GM18909 (cell line): ENCODE measurements at regions not wholly inside any gene's neighbourhood (a gene's known extent, or its start where the extent isn't known, plus 50 kb on each side); places are given as distances from the start of the nearest gene placed in this dataset.

Experiments
- ATAC-seq: cut with Tn5 transposase; IDR thresholded peaks from one replicate; pipeline ENCODE4 v1.9.1; 2021; ENCODE audit warnings: mild to moderate bottlenecking; ENCODE audit not compliant: unreplicated experiment, poor library complexity

DNA sequence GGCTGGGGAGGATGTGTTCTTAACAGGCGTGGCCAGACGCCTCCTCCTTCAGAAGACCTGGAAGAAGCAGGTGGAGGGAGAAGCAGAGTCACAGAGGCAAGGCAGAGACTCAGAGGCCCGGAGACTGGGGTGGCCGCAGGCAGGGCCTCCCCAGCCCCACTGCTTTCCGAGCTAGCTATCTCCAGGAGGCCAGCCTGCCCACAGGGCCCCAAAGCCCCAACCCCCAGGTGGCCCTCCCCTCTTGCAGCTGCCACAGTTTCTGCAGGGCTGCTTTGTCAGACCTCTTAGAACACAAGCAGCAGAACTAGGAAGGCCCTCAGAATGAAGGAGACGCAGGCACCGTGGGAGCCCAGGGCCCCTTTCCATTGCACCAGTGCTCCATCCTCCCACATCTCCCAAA lies 69.0 kb upstream of the MLN start:
- ATAC-seq, result no peak

DNA sequence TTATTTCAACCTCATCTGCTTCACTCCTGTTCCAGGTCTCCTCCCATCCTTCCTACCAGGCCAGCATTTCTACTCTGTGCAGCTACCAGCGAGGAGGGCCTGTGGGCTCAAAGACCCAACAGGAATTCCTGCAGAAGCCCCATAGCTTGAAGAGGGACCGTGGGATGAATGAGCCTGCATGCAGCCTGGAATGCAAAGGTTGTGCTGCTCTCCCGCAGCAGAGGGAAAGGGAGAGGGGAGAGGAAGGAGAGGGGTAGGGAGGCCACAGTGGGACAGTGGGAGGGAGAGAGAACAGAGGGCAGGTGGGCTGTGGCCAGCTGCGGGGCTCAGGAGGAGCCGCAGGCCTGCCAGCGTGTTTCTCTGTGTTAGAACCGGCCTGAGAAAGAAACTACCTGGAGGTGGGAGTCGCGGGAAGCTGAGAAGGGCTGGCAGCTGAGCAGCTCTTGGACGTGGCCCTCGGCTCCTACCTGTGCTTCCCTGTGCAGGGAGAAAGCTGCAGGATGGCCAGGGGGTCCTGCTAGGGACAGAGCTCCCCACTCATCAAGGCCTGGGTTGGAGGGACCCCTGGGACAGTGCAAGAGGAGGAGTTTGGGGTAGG lies 66.1 kb upstream of the MLN start:
- ATAC-seq, result no peak

DNA sequence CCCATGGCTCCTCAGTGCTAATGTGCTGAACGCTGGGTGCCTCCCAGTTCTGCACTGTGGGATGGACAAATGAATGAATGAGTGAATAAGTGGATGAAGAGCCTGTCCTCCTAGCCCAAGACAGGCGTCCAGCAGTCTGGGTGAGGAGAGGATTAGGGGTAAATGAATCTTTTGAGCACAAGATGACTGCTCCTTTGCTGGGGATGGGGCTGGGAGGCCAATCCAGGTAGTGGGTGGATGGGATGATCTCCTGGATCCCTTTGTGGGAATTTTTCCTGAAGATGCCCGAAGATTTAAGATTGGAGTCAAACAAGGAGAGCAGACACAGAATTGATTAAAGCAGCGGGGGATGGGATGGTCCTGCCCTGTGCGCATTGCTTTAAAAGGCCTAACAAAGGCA lies 65.3 kb upstream of the MLN start:
- no peak for ATAC-seq

DNA sequence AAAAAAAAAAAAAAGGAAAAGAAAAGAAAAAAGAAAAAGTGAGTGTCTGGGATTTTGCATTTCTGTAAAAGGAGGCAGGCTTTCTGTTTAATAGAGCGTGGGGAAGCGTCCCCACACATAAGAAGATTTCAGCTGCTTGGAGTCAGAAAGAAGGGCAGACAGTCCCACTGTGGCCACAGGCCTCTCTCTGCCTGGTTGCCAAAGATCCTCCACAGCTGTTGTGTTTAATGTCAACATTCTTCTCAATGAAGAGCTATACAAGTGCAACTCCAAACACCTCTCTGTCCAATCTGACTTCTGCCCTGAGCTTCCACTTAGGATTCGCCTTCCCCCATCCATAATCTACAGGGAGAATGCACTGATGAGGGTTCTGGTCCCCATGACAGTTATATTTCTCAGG lies 64.3 kb upstream of the MLN start:
- no peak for ATAC-seq

DNA sequence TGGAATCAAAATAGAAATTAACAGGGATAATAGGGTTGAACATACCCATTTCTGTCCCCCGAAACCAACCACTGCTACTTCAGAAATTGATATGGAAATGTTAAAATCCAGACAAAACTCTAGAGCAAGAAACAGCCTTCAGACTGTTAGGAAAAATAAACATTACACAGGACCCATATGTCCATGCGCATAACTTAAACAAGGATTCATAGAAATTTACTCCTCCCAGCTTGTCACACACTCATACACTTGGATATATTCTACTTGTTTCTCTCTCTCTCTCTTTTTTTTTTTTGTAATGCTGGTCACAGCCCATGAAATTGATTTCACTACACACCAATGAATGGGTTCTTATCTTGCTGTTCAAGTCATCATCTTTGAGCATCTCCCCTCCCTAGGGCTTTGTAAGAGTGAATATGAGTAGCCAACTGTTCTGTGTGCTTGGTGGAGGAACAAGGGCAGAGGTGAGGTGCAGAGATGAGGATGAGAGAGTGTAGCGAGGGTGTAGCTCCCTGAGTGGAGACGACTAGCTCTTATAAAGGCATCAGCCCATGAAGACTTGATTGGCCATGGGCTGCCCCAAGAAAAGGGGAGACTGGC lies 61.8 kb upstream of the MLN start:
- no peak for ATAC-seq

DNA sequence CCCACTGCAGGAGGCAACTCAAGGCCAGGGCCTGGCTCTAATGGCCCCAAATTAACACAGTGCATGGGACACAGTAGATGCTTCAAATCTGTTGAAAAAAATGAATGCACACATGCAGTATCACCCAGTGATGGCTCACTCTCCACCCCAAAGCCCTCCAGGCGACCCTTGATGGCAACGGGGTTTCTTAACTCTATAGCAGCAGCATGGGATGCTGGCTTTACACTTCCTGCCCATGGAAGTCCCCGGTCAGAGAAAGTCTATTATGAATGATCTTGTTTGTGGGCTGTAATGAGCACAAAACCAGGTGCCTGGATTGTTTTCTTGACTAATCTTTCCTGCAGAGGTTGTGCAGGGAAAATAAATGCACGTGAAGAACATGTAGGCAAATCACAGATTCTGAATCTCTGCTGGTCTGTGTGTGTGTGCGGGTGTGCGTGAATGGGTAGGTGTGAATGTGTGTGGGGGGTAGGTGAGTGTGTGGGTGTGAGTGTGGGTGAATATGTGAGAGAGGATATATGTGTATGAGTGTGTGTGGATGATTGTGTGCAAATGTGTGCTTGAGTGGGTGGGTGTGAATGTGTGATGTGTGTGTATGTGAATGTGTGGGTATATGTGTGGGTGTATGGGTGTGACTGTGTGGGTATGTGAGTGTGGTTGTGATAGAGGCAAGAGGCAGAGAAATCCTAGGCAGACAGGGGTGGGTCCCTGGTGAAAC lies 60.1 kb upstream of the MLN start:
- no peak for ATAC-seq

DNA sequence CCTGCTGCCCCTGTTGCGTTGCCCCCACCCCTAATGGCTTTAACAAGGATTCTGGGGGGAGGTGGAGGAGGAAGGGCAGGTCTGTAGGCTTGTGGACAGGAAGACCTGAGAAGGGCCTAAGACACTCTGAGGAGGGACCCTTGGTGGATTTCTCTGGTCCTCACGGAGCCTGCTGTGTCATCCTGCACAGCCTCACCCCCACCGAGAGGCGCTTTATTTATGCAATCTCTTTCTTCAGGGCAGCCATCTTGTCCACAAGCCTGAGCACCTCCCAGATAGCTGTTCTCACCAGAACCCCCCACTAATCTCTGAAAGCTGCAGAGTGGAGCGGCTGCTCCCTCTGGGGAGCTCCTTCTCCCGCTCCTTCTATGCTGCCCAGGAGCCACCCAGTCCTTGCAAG lies 59.3 kb upstream of the MLN start:
- ATAC-seq, result no peak

DNA sequence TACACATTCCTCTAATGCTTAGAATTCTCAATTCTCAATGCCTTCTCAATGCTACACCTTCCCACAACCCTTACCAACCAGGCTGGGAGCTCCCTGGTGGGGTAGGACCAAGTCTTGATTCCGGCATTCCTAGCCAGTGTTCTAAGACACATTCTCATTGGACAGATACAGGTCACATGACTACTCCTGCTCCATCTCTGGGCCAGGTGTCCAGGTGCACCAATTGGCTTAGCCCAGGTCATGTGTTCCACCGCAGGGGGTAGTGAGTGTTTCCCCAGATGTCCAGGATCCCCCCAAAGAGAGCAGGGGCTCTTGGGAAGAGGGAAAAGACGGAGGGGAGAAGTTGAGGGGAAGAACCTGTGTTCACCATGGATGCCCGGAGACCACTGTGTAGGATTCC lies 58.7 kb upstream of the MLN start:
- ATAC-seq, result no peak

DNA sequence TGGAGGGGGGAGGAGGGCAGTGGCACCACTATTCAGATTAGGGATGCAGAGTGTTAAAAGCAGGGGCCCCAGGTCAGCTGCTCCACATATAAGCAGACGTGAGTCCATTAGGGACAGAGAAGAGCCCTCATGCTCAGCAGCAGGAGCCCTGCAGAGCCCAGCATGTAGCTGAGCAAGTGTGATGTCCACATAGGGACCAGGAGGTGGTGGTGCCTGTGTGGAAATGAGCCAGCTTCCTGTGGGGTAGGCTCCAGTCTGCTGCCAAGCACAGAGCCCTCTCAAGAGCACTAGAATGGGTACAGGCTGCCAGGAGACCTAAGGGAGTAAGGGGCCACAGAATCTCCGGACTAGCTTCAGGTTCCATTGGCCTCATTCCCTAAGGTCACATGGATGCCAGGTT lies 57.9 kb upstream of the MLN start:
- no peak for ATAC-seq

DNA sequence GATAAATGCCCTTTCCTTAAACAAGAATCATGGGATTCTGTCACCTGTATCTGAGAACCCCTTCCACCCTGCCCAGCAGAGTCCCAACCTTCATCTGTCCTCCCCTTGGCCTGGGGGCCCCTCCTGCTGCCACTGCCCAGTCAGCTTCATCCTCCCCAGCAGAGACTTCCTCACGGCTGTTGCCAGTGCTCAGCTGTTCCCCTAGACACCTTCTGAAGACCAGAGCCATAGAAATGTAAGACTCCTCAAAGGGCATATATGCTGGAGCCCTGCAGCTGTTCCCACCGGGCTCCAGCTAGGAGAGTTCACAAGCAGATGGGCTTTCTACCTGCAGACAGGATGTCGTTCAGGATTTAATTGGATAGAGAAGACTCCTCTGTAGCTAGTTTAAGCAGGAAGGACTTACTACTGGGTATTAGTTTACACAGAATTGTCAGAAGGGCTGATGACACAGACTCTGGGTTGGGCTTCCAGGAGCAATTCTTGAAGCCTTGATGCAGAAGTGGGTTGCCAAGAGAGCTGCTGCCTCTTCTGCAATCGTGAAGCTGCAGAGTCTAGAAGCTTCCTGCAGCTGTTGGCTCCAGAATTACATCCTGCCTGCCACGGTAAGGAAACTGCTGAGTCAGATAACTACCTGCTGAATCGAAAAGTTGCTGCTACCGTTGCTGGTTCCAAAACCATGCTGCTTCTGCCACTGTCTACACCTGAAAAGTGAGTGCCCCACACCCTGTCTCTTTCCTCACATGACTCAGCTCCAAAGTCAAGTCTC lies 57.1 kb upstream of the MLN start:
- ATAC-seq, result no peak

DNA sequence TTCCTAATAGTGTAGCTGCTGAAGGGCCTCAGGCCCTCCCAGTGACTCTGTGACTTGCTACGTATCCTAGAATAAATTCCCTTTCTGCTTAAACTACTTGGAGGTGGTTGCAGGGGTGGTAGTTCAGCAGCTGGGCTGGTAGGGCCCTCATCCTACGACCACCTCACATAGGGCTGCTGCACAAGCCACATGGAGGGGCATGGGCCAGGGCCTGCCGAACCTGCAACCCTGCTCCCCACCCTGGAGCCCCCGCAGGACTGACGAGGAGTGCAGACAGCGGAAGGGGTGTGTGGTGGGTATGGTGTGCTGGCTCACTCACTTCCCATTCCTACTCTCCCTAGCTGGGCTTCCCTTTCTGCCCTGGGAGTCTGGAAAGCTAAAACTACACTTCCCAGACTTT lies 56.2 kb upstream of the MLN start:
- no peak for ATAC-seq

DNA sequence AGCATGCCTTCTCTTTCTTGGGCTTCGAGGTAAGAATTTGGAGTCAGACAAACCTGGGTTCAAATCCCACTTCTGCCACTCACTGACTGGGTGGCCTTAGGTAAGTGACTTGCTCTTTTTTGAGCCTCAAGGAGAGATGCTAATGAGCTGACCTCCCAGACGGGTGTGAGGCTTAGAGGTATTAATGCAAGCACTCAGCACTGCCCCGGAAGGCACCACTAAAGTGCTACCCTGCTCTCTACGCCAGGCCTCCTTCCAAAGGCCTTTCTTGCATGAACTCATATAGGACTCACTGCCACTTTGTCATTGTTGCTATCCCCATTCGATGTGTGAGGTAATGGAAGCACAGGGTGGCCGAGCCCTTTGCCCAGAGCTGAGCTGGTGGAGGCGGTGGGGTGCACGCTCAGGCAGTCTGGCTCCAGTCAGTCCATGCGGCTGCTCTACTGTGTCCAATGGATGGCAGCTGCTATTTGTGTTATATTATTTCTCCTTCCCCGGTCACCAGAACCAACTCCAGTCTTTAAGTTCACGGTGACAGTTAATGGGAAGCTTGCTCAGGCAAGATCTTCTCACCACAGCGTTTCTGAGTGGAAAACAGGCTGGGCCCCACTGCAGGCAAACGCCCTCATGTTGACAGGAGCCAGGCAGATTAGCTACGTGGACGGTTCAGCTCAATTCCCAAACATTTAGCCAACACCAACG lies 55.2 kb upstream of the MLN start:
- no peak for ATAC-seq

DNA sequence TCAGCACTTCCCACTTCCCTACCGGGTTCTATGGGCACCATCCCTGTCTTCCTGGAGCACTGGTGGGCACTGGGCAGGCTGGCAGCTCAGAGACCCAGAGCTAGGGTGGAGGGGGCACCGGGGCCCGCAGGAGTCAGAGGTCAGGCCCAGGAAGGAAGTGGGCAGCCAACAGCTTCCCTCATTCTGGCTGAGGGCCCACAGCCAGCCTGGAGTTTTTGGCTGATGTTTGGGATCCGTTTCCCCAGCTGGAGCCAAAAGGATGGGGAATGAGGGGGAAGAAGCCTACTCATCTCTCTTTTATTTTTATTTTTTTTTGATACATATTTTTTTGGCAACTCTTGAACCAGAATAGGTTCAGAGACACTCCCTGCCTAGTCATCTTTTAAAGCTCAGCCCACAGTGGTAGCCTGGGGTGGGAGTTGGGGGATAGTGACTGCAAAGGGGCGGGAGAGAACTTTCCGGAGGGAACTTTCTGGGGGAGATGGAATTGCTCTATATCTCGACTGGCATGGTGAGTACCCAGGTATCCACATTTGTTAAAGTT lies 54.2 kb upstream of the MLN start:
- no peak for ATAC-seq

DNA sequence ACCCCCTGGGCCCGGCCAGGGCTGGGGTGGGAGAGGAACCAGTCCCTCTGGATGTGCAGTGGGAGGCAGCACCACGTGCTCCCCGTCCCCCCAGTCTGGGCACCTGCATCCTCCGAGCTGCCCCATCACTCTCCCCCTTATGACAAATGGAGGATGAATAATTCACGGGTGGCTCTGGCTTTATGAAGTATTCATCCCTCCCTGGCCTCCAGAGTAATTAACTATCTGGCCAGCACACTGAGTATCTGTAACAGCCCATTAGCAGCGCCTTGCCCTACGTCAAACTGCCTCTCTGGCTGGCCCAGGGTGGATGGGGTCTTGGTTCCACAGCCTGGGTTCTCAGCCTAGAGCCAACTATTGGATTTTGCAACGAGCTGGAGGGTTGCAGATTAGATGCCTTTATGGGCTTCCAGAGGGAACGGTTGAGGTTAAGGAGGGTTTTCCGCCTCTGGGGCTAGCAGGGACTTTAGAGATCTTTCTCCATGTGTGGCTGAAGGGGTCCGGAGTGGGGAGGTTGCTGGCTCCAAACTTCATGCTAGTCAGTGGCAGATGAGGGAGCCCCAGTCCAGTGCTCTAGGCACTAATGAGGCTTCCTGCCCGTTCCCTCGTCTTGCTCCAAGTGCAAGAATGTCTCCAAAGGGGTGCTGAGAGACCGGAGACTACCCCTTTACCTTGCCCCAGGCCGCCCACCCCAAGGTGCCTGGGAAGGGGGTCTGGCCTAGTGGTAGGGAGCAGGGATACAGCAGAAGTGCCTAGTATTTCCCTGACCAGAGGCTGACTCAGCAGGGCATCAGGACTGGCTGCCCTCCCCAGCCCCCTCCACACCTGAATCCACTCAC lies 53.5 kb upstream of the MLN start:
- no peak for ATAC-seq

DNA sequence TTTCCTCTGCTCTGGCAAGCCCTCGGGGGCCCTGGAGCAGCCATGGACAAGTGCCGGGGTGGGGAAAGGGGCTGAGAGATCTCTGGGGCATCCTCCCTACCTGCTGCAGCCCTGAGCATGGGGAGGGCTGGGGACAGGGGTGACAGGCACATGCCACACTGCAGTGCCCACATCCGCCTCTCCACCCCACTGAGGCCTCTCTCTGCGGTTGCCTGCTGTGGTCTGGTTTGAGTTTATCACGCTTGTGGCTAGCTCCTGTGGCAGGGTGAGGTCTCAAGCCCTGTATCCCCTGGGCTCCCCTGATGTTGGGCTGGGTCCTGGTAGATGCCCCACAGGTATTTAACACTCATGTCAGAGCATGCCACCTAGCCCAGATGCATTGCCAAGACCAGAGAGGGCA lies 52.9 kb upstream of the MLN start:
- ATAC-seq, result peak; percentile 70

DNA sequence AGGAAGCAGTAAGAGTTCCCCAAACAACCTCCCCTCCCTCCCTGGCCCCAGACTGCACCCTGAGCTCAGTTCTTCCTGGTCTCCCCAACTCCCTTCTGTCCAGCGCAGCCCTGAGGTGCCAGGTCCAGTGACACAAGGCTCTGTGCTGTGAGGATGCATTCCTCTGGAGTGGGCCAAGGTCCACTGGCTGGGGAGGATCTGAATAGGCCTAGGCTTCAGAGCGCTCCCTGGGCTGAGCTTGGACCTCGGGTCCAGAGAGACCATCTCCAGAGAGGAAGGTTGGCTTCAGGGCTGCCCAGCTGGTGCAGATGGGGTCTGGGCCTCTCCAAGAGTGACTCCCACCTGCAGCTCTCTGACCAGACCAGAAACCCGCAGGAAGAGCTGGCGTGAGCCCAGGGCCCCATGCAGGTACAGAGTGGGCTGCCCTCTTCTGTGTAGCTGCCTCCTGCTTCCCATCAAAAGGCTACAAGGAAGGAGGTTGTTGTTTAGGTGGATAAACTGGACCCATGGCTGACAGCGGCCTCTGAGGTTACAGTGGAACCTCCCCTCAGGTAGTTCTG lies 52.3 kb upstream of the MLN start:
- ATAC-seq, result no peak

DNA sequence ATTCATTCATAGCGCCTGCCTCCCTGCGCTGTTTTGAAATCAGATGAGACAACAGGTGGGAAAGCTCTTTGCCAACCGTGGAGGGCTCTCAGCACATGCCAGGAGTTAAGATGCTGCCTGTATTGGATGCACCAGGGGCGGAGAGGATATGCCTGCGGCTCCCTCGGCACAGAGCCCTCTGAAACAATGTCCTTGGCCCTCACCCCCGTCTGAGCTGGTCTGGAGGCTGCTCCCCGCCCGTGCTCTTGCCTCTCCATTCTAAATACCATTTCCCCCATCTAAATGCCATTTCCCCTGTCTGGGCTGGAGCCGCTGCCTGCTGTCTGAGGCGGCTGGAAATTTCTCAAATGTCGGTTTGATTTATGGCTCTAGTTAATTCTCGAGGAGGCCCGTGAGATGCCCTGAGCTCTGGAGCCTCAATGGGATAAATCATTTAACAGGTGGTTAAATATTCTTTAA lies 50.8 kb upstream of the MLN start:
- no peak for ATAC-seq

DNA sequence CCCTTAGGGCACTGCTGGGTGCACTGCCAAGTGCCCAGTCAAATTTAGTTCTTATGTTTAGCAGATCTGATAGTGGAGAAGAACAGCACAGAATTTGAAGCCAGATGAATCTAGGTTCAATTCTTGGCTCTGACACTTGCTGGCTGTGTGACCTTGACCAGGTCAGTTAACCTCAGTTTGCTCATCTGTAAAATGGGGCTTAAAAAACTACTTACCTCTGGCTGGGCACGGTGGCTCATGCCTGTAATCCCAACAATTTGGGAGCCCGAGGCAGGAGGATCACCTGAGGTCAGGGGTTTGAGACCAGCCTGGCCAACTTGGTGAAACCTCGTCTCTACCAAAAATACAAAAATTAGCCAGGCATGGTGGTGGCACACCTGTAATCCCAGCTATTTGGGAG lies 49.9 kb upstream of the MLN start:
- ATAC-seq, result no peak
